Liver (tissue), 8 donors: ENCODE measurements at regions not wholly inside any gene's neighbourhood (a gene's known extent, or its start where the extent isn't known, plus 50 kb on each side); places are given as distances from the start of the nearest gene placed in this dataset.

Source experiments
- DNase-seq: peaks from one replicate; pipeline ENCODE4 v3.0.0-alpha.2; 2017; ENCODE audit warnings: low spot score
- H3K27ac ChIP-seq, 2 donors: one replicate each; pipeline ENCODE4 v1.7.0; 2013; ENCODE audit warnings: inconsistent platforms in 2 of 2, low read length in 2 of 2, control low read depth in 1 of 2, low read depth in 1 of 2, mild to moderate bottlenecking in 1 of 2
- H3K27me3 ChIP-seq, 4 donors: one replicate each; pipeline versions ENCODE4 v1.6.1 to v1.7.0; 2013; ENCODE audit warnings: low read length in 3 of 4, inconsistent platforms in 1 of 4, mild to moderate bottlenecking in 1 of 4, moderate library complexity in 1 of 4; ENCODE audit not compliant: control insufficient read depth in 4 of 4, insufficient read depth in 4 of 4
- H3K36me3 ChIP-seq, 4 donors: one replicate each; pipeline versions ENCODE4 v1.6.1 to v1.7.0; 2013; ENCODE audit warnings: low read length in 3 of 4, mild to moderate bottlenecking in 3 of 4, low read depth in 1 of 4, moderate library complexity in 1 of 4; ENCODE audit not compliant: control insufficient read depth in 4 of 4, insufficient read depth in 3 of 4
- H3K4me1 ChIP-seq, 4 donors: one replicate each; pipeline versions ENCODE4 v1.6.1 to v1.7.0; 2013; ENCODE audit warnings: low read length in 3 of 4, mild to moderate bottlenecking in 3 of 4, moderate library complexity in 1 of 4; ENCODE audit not compliant: control insufficient read depth in 4 of 4, insufficient read depth in 4 of 4
- H3K4me3 ChIP-seq, 3 donors: one replicate each; pipeline versions ENCODE4 v1.6.1 to v1.7.0; 2013; ENCODE audit warnings: low read length in 3 of 3, control low read depth in 1 of 3, low read depth in 1 of 3, mild to moderate bottlenecking in 1 of 3
- H3K9ac ChIP-seq, 2 donors: one replicate each; pipeline ENCODE4 v1.7.0; 2013; ENCODE audit warnings: low read length in 2 of 2, mild to moderate bottlenecking in 2 of 2, moderate library complexity in 2 of 2, control low read depth in 1 of 2, low read depth in 1 of 2
- H3K9me3 ChIP-seq, 4 donors: one replicate each; pipeline versions ENCODE4 v1.6.1 to v1.7.0; 2013; ENCODE audit warnings: low read length in 3 of 4; ENCODE audit not compliant: control insufficient read depth in 4 of 4
- EGR1 ChIP-seq, 2 donors: IDR thresholded peaks; 2 replicates each; pipeline ENCODE4 v1.6.1; 2016 to 2018; ENCODE audit warnings: antibody characterized with exemption in 2 of 2, low read depth in 2 of 2
- FOXA1 ChIP-seq: IDR thresholded peaks from 2 replicates; pipeline ENCODE4 v1.6.1; 2016; ENCODE audit warnings: antibody characterized with exemption
- FOXA2 ChIP-seq: IDR thresholded peaks from 2 replicates; pipeline ENCODE4 v1.6.1; 2016; ENCODE audit warnings: antibody characterized with exemption
- GABPA ChIP-seq, 2 donors: IDR thresholded peaks in 1 of 2; conservative IDR thresholded peaks in 1 of 2; 2 replicates each; pipeline ENCODE4 v1.6.1; 2016; ENCODE audit warnings: antibody characterized with exemption in 2 of 2, mild to moderate bottlenecking in 1 of 2, moderate library complexity in 1 of 2
- HNF4A ChIP-seq, 2 donors: conservative IDR thresholded peaks; 2 replicates each; pipeline ENCODE4 v1.6.1; 2016; ENCODE audit warnings: antibody characterized with exemption in 2 of 2, mild to moderate bottlenecking in 2 of 2
- HNF4G ChIP-seq: IDR thresholded peaks from 2 replicates; pipeline ENCODE4 v1.6.1; 2016; ENCODE audit warnings: antibody characterized with exemption
- JUND ChIP-seq, 2 donors: IDR thresholded peaks; 2 replicates each; pipeline ENCODE4 v1.6.1; 2016; ENCODE audit warnings: antibody characterized with exemption in 2 of 2
- RXRA ChIP-seq, 2 donors: IDR thresholded peaks; 2 replicates each; pipeline ENCODE4 v1.6.1; 2017 to 2018; ENCODE audit warnings: antibody characterized with exemption in 2 of 2, mild to moderate bottlenecking in 1 of 2
- TAF1 ChIP-seq: conservative IDR thresholded peaks from 2 replicates; pipeline ENCODE4 v1.6.1; 2016; ENCODE audit warnings: antibody characterized with exemption, mild to moderate bottlenecking
- YY1 ChIP-seq: IDR thresholded peaks from 2 replicates; pipeline ENCODE4 v1.6.1; 2016; ENCODE audit warnings: antibody characterized with exemption, mild to moderate bottlenecking
- WGBS: extraction: QIAGEN DNeasy Blood & Tissue Kit; methylation state at CpG from one replicate; pipeline ENCODE4 v1.1.7; 2013; 5-methylcytosine and 5-hydroxymethylcytosine counted together
- TF ChIP-seq, protein P1 (sequence below): IDR thresholded peaks from 2 replicates; pipeline ENCODE4 v1.6.1; 2016; ENCODE audit warnings: antibody characterized with exemption
- TF ChIP-seq, protein P2 (sequence below): fragments of 150-350 bp; IDR thresholded peaks from 2 replicates; pipeline ENCODE4 v1.5.1; 2017; ENCODE audit warnings: improper control_type of control experiment, low read depth, low read length; ENCODE audit not compliant: missing input control
- TF ChIP-seq, protein P3 (sequence below): IDR thresholded peaks from 2 replicates; pipeline ENCODE4 v1.6.1; 2016; ENCODE audit warnings: antibody characterized with exemption
- donor health status: healthy.
- donor health status: healthy.
- donor health status: healthy.
- donor health status: healthy.
- donor health status: healthy.

DNA sequence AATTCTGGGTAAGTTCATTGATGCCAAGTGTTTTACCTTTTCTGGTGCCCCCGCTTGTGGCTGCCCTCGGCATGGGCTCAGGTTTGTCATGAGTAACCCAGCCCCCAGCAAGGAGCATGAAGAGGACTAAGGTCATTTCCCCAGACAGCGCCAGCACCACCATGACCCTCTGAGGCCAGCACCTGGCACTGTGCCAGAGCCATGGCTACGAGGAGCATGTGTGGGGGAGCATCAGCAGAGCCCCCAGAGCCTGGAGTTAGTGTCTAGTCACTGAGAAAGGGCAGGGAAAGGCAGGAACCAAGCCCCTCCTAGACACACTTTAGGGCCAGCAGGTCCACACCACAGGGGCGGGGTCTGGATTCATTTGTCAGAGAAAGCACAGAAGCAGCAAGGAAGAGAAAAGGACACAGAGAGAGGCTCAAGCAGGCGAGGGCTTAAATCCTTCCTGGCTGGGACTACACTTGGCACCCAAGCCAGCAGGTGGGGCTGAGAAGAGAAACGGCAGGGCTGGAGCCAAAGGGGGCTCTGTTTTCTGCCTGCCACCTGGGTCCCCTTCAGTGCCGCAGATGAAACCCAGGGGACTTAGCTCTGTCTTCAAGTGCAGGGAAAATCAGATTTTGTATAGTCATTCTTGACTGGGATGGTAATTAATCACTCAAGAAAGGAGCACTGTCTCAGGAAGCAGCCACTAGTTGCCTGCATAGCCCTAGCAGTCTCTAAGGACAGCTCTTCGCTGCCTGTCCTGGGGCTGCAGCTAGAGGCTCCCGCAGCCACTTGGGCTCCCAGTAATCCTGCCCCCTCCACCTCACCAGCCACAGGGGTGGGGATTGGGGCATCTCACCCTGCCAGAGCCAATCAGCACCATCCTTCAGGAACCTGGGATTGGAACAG lies 79.6 kb upstream of the ZC3H12A start:
- Histone ChIP-seq H3K27me3 (peaks cover 0 to 6% (median 2%) of the 10 kb centered on the region in 4 donors), H3K27ac (no peak overlapping the region), H3K4me1 (no peaks in the 10 kb centered on the region), H3K36me3 (peaks cover 0 to 2% (median 0%) of the 10 kb centered on the region in 4 donors), H3K9me3 (no peaks in the 10 kb centered on the region), H3K9ac (no peak overlapping the region), H3K4me3 (no peak overlapping the region)
- WGBS: 39% methylated on average over 10 of the region's 10 CpGs
- TF ChIP-seq JUND (IDR thresholded peaks at IDR 0.05): no peak
- TF ChIP-seq, protein P1, sequence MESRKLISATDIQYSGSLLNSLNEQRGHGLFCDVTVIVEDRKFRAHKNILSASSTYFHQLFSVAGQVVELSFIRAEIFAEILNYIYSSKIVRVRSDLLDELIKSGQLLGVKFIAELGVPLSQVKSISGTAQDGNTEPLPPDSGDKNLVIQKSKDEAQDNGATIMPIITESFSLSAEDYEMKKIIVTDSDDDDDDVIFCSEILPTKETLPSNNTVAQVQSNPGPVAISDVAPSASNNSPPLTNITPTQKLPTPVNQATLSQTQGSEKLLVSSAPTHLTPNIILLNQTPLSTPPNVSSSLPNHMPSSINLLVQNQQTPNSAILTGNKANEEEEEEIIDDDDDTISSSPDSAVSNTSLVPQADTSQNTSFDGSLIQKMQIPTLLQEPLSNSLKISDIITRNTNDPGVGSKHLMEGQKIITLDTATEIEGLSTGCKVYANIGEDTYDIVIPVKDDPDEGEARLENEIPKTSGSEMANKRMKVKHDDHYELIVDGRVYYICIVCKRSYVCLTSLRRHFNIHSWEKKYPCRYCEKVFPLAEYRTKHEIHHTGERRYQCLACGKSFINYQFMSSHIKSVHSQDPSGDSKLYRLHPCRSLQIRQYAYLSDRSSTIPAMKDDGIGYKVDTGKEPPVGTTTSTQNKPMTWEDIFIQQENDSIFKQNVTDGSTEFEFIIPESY: no peak
- no peak for TF ChIP-seq GABPA (IDR thresholded peaks at IDR 0.05 in 1 of 2, conservative IDR thresholded peaks at IDR 0.05 in 1 of 2)
- TF ChIP-seq YY1: no peak
- TF ChIP-seq HNF4A (conservative IDR thresholded peaks at IDR 0.05): no peak
- TF ChIP-seq HNF4G: no peak
- TF ChIP-seq EGR1 (IDR thresholded peaks at IDR 0.05; ENCODE audit: low read depth in 2 of 2): no peak
- no peak for TF ChIP-seq RXRA (IDR thresholded peaks at IDR 0.05)
- DNase-seq: no peak

DNA sequence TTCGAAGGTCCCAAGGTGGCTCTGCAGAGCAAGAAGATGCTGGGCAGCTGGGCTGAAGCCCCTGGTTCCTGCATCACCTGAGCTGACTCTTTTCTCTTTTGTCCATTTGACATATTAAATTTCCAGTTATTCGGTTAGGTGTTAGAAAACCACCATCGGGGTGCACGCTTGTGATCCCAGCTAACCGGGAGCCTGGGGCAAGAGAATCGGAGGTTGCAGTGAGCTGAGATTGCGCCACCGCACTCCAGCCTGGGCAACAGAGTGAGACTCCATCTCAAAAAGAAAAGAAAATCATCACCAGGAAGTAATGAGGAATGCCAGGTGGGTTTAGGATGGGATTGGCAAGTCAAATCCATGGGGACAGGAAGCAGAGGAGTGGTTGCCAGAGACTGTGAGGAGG lies 76.3 kb upstream of the ZC3H12A start:
- no peak overlapping the region for H3K9ac ChIP-seq
- H3K27ac ChIP-seq: no peak overlapping the region
- 86% methylated on average over 8 of the region's 8 CpGs for WGBS
- no peaks in the 10 kb centered on the region for H3K4me1 ChIP-seq
- TF ChIP-seq, protein P2, sequence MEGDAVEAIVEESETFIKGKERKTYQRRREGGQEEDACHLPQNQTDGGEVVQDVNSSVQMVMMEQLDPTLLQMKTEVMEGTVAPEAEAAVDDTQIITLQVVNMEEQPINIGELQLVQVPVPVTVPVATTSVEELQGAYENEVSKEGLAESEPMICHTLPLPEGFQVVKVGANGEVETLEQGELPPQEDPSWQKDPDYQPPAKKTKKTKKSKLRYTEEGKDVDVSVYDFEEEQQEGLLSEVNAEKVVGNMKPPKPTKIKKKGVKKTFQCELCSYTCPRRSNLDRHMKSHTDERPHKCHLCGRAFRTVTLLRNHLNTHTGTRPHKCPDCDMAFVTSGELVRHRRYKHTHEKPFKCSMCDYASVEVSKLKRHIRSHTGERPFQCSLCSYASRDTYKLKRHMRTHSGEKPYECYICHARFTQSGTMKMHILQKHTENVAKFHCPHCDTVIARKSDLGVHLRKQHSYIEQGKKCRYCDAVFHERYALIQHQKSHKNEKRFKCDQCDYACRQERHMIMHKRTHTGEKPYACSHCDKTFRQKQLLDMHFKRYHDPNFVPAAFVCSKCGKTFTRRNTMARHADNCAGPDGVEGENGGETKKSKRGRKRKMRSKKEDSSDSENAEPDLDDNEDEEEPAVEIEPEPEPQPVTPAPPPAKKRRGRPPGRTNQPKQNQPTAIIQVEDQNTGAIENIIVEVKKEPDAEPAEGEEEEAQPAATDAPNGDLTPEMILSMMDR: no peak
- TF ChIP-seq FOXA1: no peak
- TF ChIP-seq EGR1 (IDR thresholded peaks at IDR 0.05; ENCODE audit: low read depth in 2 of 2): no peak
- TF ChIP-seq YY1: no peak
- no peak for TF ChIP-seq RXRA (IDR thresholded peaks at IDR 0.05)
- TF ChIP-seq, protein P3, sequence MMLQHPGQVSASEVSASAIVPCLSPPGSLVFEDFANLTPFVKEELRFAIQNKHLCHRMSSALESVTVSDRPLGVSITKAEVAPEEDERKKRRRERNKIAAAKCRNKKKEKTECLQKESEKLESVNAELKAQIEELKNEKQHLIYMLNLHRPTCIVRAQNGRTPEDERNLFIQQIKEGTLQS: no peak
- no peak for TF ChIP-seq HNF4A (conservative IDR thresholded peaks at IDR 0.05)
- no peak for TF ChIP-seq TAF1
- TF ChIP-seq HNF4G: no peak
- TF ChIP-seq FOXA2: no peak
- no peak for TF ChIP-seq GABPA (IDR thresholded peaks at IDR 0.05 in 1 of 2, conservative IDR thresholded peaks at IDR 0.05 in 1 of 2)
- H3K36me3 ChIP-seq: peaks cover 0 to 2% (median 0%) of the 10 kb centered on the region in 4 donors
- no peak overlapping the region for H3K4me3 ChIP-seq
- DNase-seq: no peak
- H3K27me3 ChIP-seq: peaks cover 0 to 10% (median 3%) of the 10 kb centered on the region in 4 donors
- no peaks in the 10 kb centered on the region for H3K9me3 ChIP-seq
